ENCODE measurements at regions not wholly inside any gene's neighbourhood (a gene's known extent, or its start where the extent isn't known, plus 50 kb on each side); places are given as distances from the start of the nearest gene placed in this dataset.

- DNase-seq, result no peak
- no peak for TF ChIP-seq CTCF (IDR thresholded peaks at IDR 0.05; ENCODE audit: unreplicated experiment)
- Mint-ChIP-seq H3K27me3 (ENCODE audit: unreplicated experiment) (no peaks in the 10 kb centered on the region), H3K4me1 (ENCODE audit: low read depth, unreplicated experiment) (peaks cover under 1% of the 10 kb centered on the region), H3K36me3 (ENCODE audit: insufficient read depth, unreplicated experiment) (no peaks in the 10 kb centered on the region), H3K4me3 (ENCODE audit: low read depth, unreplicated experiment) (no peak overlapping the region), H3K27ac (ENCODE audit: unreplicated experiment) (no peak overlapping the region), H3K9me3 (ENCODE audit: low read depth, unreplicated experiment) (no peaks in the 10 kb centered on the region)
- CTCF ChIA-PET, result no interaction called here
- no TSS peak for BruUV-seq (replicated peaks)
- intact Hi-C loops (cut with micrococcal nuclease; ENCODE audit: unreplicated experiment), result no loop called here
These were observed 210.1 kb upstream of the IRS2 start for GRCh38 chr13:109996404-109996960.

GRCh38 chr13:109995578-109995977, 209.2 kb upstream of the IRS2 start:
- BruUV-seq (replicated peaks), result no TSS peak
- no peak overlapping the region for H3K27ac Mint-ChIP-seq (ENCODE audit: unreplicated experiment)
- H3K27me3 Mint-ChIP-seq (ENCODE audit: unreplicated experiment), result no peaks in the 10 kb centered on the region
- no peaks in the 10 kb centered on the region for H3K4me1 Mint-ChIP-seq (ENCODE audit: low read depth, unreplicated experiment)
- no peak for DNase-seq
- TF ChIP-seq CTCF (IDR thresholded peaks at IDR 0.05; ENCODE audit: unreplicated experiment), result no peak
- intact Hi-C loops (cut with micrococcal nuclease; ENCODE audit: unreplicated experiment), result no loop called here
- no peak overlapping the region for H3K4me3 Mint-ChIP-seq (ENCODE audit: low read depth, unreplicated experiment)
- CTCF ChIA-PET, result no interaction called here
- peaks cover under 1% of the 10 kb centered on the region for H3K9me3 Mint-ChIP-seq (ENCODE audit: low read depth, unreplicated experiment)
- H3K36me3 Mint-ChIP-seq (ENCODE audit: insufficient read depth, unreplicated experiment), result no peaks in the 10 kb centered on the region

GRCh38 chr13:109990296-109990695, 203.9 kb upstream of the IRS2 start:
- no peak for DNase-seq
- Mint-ChIP-seq H3K4me3 (ENCODE audit: low read depth, unreplicated experiment) (no peak overlapping the region), H3K4me1 (ENCODE audit: low read depth, unreplicated experiment) (no peaks in the 10 kb centered on the region), H3K9me3 (ENCODE audit: low read depth, unreplicated experiment) (peaks cover 2% of the 10 kb centered on the region), H3K27me3 (ENCODE audit: unreplicated experiment) (no peaks in the 10 kb centered on the region), H3K27ac (ENCODE audit: unreplicated experiment) (no peak overlapping the region), H3K36me3 (ENCODE audit: insufficient read depth, unreplicated experiment) (no peaks in the 10 kb centered on the region)
- TF ChIP-seq CTCF (IDR thresholded peaks at IDR 0.05; ENCODE audit: unreplicated experiment), result no peak
- CTCF ChIA-PET, result no interaction called here
- intact Hi-C loops (cut with micrococcal nuclease; ENCODE audit: unreplicated experiment), result no loop called here
- BruUV-seq (replicated peaks), result no TSS peak

GRCh38 chr13:109989686-109990085, 203.3 kb upstream of the IRS2 start:
- no peak for DNase-seq
- CTCF ChIA-PET, result no interaction called here
- no peak overlapping the region for H3K4me3 Mint-ChIP-seq (ENCODE audit: low read depth, unreplicated experiment)
- H3K27ac Mint-ChIP-seq (ENCODE audit: unreplicated experiment), result no peak overlapping the region
- intact Hi-C loops (cut with micrococcal nuclease; ENCODE audit: unreplicated experiment), result no loop called here
- H3K9me3 Mint-ChIP-seq (ENCODE audit: low read depth, unreplicated experiment), result peaks cover 2% of the 10 kb centered on the region
- no peak for TF ChIP-seq CTCF (IDR thresholded peaks at IDR 0.05; ENCODE audit: unreplicated experiment)
- no peaks in the 10 kb centered on the region for H3K27me3 Mint-ChIP-seq (ENCODE audit: unreplicated experiment)
- H3K4me1 Mint-ChIP-seq (ENCODE audit: low read depth, unreplicated experiment), result no peaks in the 10 kb centered on the region
- no TSS peak for BruUV-seq (replicated peaks)
- H3K36me3 Mint-ChIP-seq (ENCODE audit: insufficient read depth, unreplicated experiment), result no peaks in the 10 kb centered on the region

Data from Calu3 (cell line).